Left renal pelvis (tissue), 4 donors: ENCODE measurements at regions not wholly inside any gene's neighbourhood (a gene's known extent, or its start where the extent isn't known, plus 50 kb on each side); places are given as distances from the start of the nearest gene placed in this dataset.
"Not testable (repeated sequence)": the region's sequence is repeated elsewhere in the genome, so short reads cannot be mapped to it uniquely, and the experiment has no call there.

Source experiments
- DNase-seq, 4 donors: peaks; one replicate each; pipeline ENCODE4 v3.0.0-alpha.2; 2013; ENCODE audit warnings: low read depth in 4 of 4, low spot score in 3 of 4

DNA sequence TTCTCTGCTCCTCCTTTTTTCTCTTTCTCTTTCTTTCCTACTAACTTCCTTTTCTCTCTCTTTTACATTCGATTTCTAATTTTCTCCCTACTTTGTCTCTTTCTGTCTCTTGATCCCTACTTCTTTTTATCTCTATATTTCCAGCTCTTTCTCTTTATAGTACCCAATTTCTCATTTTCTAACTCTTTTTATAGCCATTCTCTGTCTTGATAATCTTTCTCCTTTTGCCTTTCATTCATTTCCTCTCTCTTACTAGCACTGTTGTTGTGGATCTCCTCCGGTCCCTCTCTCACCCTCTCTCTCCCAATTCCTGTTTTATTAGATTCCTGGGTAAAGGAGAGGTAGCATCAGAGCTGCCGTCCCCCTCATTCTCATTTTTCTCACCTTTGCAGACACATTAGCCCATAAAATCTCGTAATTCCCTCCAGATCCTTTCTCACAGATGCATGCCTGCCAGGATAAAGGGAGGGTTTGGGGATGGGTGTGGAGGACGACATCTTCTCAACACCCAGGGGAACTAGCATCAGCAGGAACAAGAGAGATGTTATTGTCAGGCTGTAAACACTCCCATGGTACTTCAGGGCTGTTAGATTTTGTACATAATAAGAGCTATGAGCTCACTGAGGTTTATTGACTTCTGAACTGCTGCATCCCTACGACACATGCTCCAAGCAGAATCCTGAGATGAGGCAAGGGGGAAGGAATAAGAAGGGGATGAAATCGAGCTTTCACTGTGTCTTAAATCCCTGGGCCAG, 159.0 kb upstream of the GALNT2 start:
- no peak for DNase-seq

DNA sequence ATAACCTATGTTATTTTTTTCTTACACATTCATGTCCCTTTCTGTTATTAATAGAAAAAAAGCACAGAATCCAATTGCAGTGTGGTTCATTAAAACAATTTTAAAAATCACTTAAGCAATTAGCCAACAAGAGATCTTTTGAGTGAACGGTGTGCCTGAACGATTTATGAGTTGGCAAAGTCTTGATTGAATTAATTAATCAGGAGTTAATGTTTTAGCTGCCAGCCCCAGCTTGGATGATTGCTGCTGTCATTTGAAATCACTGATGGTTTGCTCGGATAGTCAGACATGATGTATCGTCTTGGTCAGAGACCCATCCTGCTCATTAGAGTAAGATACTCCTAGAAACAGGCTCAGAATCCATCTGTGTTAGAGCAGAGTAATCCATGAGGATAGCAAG, 158.3 kb upstream of the GALNT2 start:
- DNase-seq, result no peak

DNA sequence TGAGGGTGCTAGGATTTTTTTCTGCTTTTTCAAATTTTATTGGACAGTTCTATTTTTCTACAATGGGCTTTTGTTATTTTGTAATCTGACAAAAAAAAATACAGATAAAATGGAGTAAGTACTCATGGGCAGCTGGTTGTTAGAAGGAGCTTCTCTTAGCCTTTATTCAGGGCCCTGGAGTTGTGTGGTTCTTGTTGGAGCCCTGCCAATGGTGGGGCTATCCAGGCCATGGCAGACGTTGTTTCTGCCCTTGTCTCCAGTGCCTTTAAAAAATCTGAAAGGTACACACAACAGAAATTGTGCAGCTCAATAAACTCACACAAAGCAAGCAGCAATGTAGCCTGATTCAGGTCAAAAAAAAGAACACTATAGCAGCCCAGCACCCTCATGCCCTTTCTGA, 153.5 kb upstream of the GALNT2 start:
- DNase-seq, result no peak

DNA sequence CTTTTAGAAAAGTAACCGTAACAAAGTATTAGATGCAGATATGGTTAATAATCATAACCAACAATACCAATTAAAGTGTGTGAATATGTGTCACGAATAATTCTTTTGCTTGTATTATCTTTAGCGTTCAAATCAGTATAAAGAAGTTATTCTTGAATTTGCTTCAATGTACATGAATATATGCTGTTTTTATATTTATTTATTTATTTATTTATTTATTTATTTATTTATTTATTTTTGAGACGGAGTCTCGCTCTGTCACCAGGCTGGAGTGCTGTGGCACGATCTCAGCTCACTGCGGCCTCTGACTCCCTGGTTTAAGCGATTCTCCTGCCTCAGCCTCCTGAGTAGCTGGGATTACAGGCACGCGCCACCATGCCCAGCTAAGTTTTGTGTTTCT, 147.6 kb upstream of the GALNT2 start:
- not testable (repeated sequence) for DNase-seq

DNA sequence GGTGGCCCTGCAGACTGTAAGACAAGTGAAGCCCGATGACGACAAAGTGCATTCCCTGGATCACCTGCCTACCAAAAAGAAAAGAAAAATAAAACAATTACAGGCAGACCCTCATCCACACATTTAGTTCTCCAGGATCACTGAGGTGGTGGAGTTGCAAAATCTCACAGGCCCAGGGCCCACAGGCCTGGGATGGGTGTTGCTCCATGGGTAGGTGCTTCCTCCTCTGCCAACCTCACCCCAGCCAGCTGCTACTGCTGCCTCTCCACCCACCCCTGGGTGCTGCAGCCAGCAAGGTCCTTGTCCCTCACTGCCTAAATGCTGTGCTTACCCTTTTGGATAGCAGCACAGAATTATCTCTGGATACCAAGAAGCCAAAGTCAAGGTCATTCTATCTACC, 146.4 kb upstream of the GALNT2 start:
- no peak for DNase-seq

DNA sequence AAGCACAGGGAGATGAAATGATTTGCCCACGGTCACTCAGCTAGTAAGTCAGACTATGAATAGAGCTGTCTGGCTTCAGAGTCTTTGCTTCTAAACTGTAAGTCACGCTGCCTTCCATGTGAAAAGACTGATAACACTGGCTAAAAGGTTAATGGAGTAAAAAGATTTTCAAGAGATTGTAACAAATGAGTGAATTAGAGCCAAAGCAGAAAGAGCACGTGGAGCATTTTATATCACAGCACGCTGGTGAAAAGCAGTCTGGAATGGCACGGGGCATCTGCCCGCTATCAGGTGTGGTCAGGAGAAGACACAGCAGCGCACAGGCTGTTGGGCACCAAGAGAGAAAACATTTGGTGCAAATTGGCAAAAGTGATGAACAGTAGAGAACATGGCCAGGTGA, 144.8 kb upstream of the GALNT2 start:
- no peak for DNase-seq

DNA sequence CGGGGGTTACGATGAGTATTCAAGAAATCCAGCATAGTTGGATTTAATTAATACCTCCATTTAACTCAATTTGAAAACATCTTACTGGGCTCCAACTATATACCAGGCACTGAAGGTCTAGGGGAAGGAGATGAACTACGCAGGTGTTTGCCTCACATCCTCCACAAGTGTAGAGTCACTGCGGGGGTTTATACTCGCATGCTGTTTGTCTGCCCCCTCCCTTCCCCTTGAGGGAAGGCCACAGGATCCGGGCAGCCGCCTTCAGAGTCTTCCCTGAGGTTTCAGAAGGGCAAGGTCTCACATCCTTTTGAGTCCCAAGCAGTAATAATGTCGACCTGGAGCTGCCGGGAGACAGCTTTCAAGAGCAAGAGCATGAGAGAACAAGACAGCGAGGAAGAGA, 142.4 kb upstream of the GALNT2 start:
- DNase-seq, result no peak

DNA sequence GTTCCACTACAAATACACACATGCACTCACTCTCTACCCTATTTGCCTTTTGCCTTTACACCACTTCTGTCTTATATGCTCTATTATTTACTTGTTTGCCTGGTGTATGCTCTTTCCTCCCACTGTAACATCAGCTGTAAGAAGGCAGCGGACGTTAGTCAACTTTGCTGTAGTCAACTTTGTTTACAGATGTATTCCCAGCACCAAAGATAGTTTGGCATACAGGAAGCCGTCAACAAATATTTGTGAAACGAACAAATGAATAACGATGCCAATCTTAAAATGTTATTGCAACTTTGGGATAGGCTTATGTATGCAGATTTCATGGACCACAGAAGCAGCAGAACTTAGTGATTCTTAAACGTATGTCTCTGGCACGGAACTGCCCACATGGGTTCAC, 138.3 kb upstream of the GALNT2 start:
- DNase-seq, result no peak

DNA sequence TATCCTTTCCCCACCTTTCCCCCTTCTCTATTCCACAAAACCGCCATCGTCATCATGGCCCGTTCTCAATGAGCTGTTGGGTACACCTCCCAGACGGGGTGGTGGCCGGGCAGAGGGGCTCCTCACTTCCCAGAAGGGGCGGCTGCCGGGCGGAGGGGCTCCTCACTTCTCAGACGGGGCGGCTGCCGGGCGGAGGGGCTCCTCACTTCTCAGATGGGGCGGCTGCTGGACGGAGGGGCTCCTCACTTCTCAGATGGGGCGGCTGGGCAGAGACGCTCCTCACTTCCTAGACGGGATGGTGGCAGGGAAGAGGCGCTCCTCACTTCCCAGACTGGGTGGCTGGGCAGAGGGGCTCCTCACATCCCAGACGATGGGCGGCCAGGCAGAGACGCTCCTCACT, 135.3 kb upstream of the GALNT2 start:
- DNase-seq, result not testable (repeated sequence)

DNA sequence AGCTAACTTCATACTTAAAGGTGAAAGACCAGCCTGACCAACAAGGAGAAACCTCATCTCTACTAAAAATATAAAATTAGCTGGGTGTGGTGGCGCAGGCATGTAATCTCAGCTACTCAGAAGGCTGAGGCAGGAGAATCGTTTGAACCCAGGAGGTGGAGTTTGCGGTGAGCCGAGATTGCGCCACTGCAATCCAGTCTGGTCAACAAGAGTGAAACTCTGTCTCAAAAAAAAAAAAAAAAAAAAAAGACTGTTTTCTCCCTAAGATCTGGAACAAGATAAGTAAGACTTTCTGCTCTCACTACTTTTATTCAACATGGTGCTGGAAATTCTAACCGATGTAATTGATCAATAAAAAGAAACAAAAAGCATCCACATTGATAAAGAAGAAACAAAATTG, 131.9 kb upstream of the GALNT2 start:
- DNase-seq, result not testable (repeated sequence)

DNA sequence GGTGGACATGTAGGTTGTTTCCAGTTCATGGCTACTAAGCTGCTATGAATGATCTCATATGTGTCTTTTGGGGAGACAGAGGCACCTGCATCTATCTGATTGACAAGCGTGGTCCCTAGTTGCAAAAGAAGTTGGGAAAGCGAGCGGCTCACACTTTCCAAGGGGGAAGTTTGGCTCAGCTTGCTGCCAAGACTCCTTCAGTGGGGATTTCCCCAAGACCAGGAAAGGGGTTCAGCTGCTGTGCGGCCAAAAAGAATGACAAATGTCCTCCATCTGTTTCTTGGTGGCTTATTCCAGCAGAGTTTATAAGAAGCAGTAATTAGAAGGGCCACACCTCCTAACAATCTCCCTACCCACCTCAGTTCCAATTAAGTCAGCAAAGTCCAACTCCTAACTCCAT, 128.5 kb upstream of the GALNT2 start:
- no peak for DNase-seq

DNA sequence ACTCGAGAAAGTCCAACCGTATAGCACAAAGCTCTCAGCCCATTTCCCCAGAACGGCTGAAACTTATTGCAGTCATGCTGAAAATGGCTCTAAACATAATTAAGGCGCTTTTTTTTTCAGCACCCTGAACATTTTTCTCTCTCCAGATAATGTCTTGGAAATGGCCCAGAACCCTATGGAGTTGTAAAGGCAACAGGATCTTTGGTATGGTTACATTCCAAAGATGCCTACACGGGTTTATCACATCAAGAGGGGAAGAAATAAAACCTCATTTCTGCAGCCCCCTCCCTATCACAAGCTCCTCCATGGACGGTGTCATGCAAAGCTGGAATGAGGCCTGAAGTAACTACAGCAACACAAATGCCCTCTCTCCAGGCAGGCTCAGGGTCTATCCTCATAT, 126.4 kb upstream of the GALNT2 start:
- DNase-seq, result no peak

DNA sequence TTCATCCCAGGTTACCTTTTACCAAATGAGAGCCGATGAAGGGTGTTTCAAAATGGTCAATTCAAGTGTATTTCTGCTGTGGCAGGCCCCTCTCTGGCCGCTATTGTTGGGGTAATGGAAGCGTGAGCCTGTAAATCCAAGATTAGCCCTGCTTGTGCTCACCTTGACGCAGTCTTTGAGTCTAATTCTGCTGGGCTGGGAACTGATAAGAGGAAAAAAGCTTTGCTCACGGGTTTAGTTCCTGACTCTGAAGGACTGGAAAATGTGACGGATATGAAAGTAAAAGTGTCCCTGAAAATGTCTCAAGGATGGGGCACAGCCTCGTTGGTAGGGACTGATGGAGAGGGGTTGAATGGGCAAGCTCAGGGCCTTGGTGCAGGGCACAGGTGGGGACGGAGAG, 125.9 kb upstream of the GALNT2 start:
- no peak for DNase-seq

DNA sequence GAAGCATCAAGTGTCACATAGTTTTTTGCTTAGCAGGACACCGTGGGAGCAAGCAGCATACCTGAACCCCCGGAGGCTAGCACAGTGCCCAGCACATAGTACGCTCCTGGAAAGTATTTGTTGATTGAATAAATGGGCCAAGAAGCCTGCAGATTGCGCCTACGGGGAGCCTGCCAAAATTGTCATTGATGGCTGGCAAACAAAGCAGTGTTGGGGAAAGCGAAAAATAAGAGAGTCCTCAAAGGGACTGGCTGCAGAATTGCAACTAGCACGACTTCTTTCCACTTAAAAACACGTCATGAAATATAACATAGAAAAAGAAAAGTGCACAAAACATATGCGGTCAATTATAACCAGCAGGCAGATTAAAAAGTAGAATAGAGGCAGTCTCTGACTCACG, 125.2 kb upstream of the GALNT2 start:
- no peak for DNase-seq

DNA sequence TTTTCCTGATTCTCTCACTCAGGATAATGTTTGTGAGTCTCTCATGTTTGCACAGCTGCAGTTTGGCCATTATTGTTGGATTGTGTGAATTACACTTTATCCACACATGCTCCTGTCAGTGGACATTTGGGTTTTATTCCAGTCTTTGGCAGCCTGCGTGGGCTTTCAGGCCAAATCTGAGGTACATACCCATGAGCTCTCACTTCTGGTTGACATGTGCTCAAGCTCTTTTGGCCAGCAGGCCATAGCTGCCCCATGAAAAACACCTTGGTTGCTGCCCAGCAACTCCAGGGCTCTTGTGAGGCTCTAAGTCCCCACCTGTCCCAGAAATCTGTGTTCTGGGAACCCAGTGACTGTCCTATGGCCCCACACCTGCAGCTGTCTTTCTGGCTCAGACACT, 124.5 kb upstream of the GALNT2 start:
- no peak for DNase-seq

DNA sequence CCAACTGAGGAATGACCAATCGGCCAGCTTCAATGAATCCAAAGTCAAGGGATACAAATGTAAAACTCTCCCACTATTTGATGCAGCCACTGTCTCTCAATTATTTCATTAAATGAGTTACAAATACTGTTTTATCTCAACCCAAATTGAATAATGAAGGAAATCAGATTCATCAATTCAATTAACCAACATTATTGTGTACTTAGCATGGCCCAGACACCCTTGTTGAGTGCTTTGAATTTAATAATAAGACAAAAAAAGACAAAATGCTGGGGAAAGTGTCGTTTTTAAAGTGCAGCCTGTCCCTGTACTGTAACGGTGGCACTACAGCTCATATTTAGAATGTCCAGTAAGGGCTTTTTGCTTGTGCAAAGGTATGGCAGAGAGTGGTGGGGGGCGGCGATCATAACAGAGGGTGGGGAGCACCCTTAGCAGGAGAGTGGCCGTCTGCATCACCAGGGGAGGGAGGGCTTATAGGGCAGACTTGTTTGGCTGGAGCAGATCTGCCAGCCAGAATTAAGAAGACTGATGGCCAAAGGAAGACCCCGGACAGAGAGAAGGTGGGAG, 123.8 kb upstream of the GALNT2 start:
- DNase-seq, result no peak

DNA sequence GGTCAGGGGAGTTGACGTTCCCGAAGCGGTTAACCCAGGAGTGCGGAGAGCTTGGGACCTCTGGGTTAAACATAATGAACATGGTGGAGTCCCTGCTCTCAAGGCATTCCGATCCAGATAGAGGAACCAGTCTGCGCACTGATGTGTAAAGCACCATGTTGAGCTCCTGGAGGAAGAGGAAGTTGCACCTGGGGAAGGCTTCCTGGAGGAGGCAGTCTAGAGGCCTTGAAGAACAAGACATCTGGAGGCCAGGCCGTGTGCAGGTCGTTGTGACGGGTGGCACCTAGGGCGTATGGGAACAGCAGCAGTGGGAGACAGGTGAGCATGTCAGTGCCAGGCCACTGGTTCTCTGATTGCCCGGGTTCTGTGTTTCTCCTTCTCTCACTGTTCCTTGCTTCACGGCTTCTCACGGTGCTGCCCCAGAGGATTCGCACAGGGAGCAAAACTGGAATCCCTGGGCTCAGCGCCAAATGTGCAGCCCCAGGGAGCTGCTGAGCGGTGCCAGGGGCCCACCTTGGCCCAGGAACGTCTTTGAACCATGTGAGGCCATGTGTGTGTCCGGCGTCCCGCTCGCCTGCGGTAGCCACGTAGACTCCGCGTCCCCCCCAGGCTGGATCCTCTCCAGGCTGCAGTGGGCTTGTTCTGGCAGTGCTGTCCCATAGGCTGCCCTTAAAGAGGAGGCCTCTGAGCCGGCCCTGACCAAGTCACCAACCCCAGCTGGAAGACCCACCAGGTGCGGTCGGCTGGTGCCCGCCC, 122.9 kb upstream of the GALNT2 start:
- no peak for DNase-seq

DNA sequence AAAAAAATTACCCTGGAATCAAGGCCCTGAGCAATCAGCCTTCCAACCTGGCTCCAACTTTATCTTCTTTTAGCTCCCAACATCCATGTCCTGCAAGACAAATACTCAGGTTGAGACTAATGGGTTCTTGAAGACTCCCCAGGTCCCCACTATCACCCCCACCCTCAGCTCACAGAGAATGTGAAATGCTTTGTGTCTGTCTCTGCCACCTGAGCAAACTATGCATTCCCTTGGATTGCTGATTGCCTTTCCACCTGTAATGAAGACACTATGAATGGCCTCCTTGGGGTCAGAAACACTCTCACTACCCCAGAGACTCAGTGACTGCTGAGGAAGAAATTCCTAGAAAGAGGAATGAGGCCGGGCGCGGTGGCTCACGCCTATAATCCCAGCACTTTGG, 121.2 kb upstream of the GALNT2 start:
- DNase-seq, result no peak

DNA sequence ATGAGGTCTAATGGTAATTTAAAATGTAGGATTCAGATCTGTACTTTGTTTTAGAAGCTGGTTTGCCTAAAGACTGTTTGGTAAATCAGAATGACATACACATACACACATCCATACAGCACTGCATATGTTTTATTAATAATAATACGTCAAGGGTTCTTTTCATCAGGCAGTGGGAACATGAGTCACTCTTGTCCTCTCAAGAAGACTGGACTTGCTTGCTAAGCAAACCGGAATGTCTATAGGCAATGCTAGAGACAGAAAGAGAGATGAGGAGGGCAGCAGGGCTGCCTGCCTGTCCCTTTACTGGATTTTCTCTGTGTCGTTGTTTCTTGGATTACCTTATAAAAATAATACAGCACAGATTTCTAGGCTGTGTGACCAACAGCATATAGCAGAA, 119.1 kb upstream of the GALNT2 start:
- no peak for DNase-seq

DNA sequence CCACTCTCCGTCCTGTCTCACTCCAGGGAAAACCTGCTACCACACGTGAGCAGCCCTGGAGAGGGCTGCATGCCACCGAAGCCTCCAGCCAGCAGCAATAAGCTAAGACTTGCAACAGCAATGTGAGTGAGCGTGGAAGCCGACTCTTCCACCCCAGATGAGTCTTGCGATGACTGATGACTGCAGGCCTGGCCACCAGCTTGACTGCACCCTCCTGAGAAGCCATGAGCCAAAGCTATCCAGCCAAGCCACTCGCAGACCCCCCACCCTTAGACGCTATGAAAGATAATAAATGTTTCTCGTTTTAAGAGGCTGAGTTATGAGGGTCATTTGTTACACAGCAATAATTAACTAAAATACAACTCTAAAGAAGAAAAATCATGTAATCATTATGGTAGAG, 118.6 kb upstream of the GALNT2 start:
- DNase-seq, result no peak

DNA sequence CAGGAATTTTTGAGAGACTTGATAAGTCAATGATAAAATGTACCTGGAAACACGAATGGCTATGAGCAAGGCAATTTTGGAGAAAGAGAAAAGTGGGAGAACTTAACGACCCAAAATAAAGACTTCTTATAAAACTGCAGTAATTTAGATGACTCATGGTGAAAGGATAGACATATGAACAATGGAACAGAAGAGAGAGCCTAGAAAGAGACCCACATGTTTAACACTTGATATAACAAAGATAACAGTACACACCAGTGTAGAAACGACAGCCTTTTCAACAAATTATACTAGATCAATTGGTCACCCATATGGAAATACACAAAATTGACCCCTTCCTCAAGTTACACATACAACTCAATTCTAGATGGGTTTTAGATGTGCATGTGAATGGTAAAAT, 117.5 kb upstream of the GALNT2 start:
- no peak for DNase-seq

DNA sequence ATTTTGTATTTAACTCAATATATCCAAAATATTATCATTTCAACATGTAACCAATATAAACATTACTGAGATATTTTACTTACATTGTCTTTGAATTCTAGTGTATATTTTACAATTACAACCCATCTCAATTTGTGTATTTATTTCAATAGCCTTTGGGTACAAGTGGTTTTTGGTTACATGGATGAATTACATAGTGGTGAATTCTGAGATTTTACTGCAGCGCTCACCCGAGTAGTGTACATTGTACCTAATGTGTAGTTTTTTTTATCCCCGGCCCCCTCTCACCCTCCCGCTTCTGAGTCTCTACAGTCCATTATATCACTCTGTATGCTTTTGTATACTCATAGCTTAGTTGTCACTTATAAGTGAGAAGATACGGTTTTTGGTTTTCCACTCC, 117.0 kb upstream of the GALNT2 start:
- no peak for DNase-seq
